Caco-2 (cell line): ENCODE measurements at regions not wholly inside any gene's neighbourhood (a gene's known extent, or its start where the extent isn't known, plus 50 kb on each side); places are given as distances from the start of the nearest gene placed in this dataset.

Experiments
- BruUV-seq: library from RNA; stranded (reverse); fragments of 400-500 nt; replicated peaks from 2 replicates; lab custom pipeline; 2021; lab: Mats Ljungman, UMichigan
- CTCF ChIA-PET: fragments of 300-600 bp; sonication (Branson Sonifier 250); formaldehyde crosslinking; loops from one replicate; lab custom pipeline; 2022; ENCODE audit warnings: antibody characterized with exemption; lab: Charles Lee
- POLR2A ChIA-PET: fragments of 300-600 bp; sonication (Branson Sonifier 250); formaldehyde crosslinking; loops from one replicate; lab custom pipeline; 2022; ENCODE audit warnings: antibody characterized with exemption; lab: Charles Lee
- DNase-seq, 2 experiments: peaks; one replicate each; pipeline versions ENCODE4 v3.0.0 to v3.0.0-alpha.2; 2020 to 2022
- H3K27me3 ChIP-seq: replicated peaks from 2 replicates; pipeline ENCODE4 v1.6.0; 2011; ENCODE audit warnings: low read length; ENCODE audit not compliant: control insufficient read depth, insufficient read depth
- H3K36me3 ChIP-seq: 2 replicates; pipeline ENCODE4 v1.5.1; 2011; ENCODE audit warnings: low read length; ENCODE audit not compliant: control insufficient read depth, insufficient read depth
- H3K4me1 ChIP-seq: fragments of 250-450 bp; sonication (Bioruptor Pico); 2 replicates; pipeline ENCODE4 v1.5.1; 2020; ENCODE audit warnings: mild to moderate bottlenecking
- H3K4me3 ChIP-seq: 2 replicates; pipeline ENCODE4 v1.5.1; 2011; ENCODE audit warnings: low read depth, mild to moderate bottlenecking, control low read depth, low read length
- H3K9me3 ChIP-seq: fragments of 250-450 bp; sonication (Bioruptor Pico); 2 replicates; pipeline ENCODE4 v1.5.1; 2020; ENCODE audit warnings: mild to moderate bottlenecking, moderate library complexity
- H3K27ac Mint-ChIP-seq: one replicate; pipeline ENCODE4 v1.8.0; 2022; ENCODE audit warnings: mixed read lengths; ENCODE audit not compliant: unreplicated experiment
- H3K27me3 Mint-ChIP-seq: one replicate; pipeline ENCODE4 v1.8.0; 2022; ENCODE audit warnings: mixed read lengths; ENCODE audit not compliant: insufficient read depth, unreplicated experiment
- H3K36me3 Mint-ChIP-seq: one replicate; pipeline ENCODE4 v1.8.0; 2022; ENCODE audit warnings: mild to moderate bottlenecking, mixed read lengths; ENCODE audit not compliant: insufficient read depth, unreplicated experiment
- H3K4me1 Mint-ChIP-seq: one replicate; pipeline ENCODE4 v1.8.0; 2022; ENCODE audit warnings: low read depth, mixed read lengths; ENCODE audit not compliant: unreplicated experiment
- H3K4me3 Mint-ChIP-seq: one replicate; pipeline ENCODE4 v1.8.0; 2022; ENCODE audit warnings: mild to moderate bottlenecking, moderate library complexity, mixed read lengths; ENCODE audit not compliant: unreplicated experiment
- H3K9me3 Mint-ChIP-seq: one replicate; pipeline ENCODE4 v1.8.0; 2022; ENCODE audit warnings: mixed read lengths; ENCODE audit not compliant: unreplicated experiment
- CTCF ChIP-seq, 2 experiments: fragments of 200-600 bp in 1 of 2; IDR thresholded peaks; 1 replicate in 1 of 2; 2 replicates in 1 of 2; pipeline versions ENCODE4 v1.5.1 to v1.8.0; 2011 to 2022; ENCODE audit warnings: antibody characterized with exemption in 1 of 2, control low read depth in 1 of 2, inconsistent platforms in 1 of 2, low read depth in 1 of 2, low read length in 1 of 2, mild to moderate bottlenecking in 1 of 2, moderate library complexity in 1 of 2; ENCODE audit not compliant: insufficient read depth in 1 of 2, severe bottlenecking in 1 of 2, unreplicated experiment in 1 of 2
- intact Hi-C: fragments of 100-400 bp; cut with micrococcal nuclease; formaldehyde crosslinking; loops from one replicate; pipeline ENCODE4 v1.10.0; 2022; ENCODE audit not compliant: unreplicated experiment

GRCh38 chr11:41527530-41527929, 68.1 kb upstream of the LRRC4C start:
- TF ChIP-seq CTCF (IDR thresholded peaks at IDR 0.05; ENCODE audit: insufficient read depth in 1 of 2, low read depth in 1 of 2, low read length in 1 of 2, severe bottlenecking in 1 of 2, unreplicated experiment in 1 of 2), result no peak
- no peak for DNase-seq
- Mint-ChIP-seq H3K4me1 (no peaks in the 10 kb centered on the region), H3K27me3 (peaks cover 5% of the 10 kb centered on the region), H3K9me3 (no peaks in the 10 kb centered on the region), H3K4me3 (no peak overlapping the region), H3K27ac (no peak overlapping the region), H3K36me3 (no peaks in the 10 kb centered on the region)
- Histone ChIP-seq H3K4me3 (no peak overlapping the region), H3K4me1 (peaks cover 4% of the 10 kb centered on the region; the same call in 1 of the 2 replicates), H3K36me3 (no peaks in the 10 kb centered on the region), H3K9me3 (no peaks in the 10 kb centered on the region; the same call in 1 of the 2 replicates), H3K27me3 (no peaks in the 10 kb centered on the region)
- CTCF ChIA-PET, result no interaction called here
- intact Hi-C loops, result no loop called here
- no TSS peak for BruUV-seq
- POLR2A ChIA-PET, result no interaction called here

GRCh38 chr11:41532413-41532812, 73.0 kb upstream of the LRRC4C start:
- no TSS peak for BruUV-seq
- Mint-ChIP-seq H3K36me3 (no peaks in the 10 kb centered on the region), H3K4me3 (no peak overlapping the region), H3K9me3 (no peaks in the 10 kb centered on the region), H3K27me3 (peaks cover 5% of the 10 kb centered on the region), H3K4me1 (no peaks in the 10 kb centered on the region), H3K27ac (no peak overlapping the region)
- DNase-seq, result no peak
- no peak for TF ChIP-seq CTCF (IDR thresholded peaks at IDR 0.05; ENCODE audit: insufficient read depth in 1 of 2, low read depth in 1 of 2, low read length in 1 of 2, severe bottlenecking in 1 of 2, unreplicated experiment in 1 of 2)
- CTCF ChIA-PET, result no interaction called here
- H3K36me3 ChIP-seq, result no peaks in the 10 kb centered on the region
- no peaks in the 10 kb centered on the region for H3K4me1 ChIP-seq
- no peaks in the 10 kb centered on the region for H3K27me3 ChIP-seq
- no peak overlapping the region for H3K4me3 ChIP-seq
- H3K9me3 ChIP-seq, result no peaks in the 10 kb centered on the region; the same call in 1 of the 2 replicates
- intact Hi-C loops, result no loop called here
- POLR2A ChIA-PET, result no interaction called here

- H3K4me1 Mint-ChIP-seq, result no peaks in the 10 kb centered on the region
- BruUV-seq, result no TSS peak
- no peak overlapping the region for H3K4me3 ChIP-seq
- ChIA-PET CTCF (no interaction called here), POLR2A (no interaction called here)
- no peaks in the 10 kb centered on the region for H3K36me3 ChIP-seq
- no peak for TF ChIP-seq CTCF (IDR thresholded peaks at IDR 0.05; ENCODE audit: insufficient read depth in 1 of 2, low read depth in 1 of 2, low read length in 1 of 2, severe bottlenecking in 1 of 2, unreplicated experiment in 1 of 2)
- H3K27me3 Mint-ChIP-seq, result peaks cover 5% of the 10 kb centered on the region
- DNase-seq, result no peak
- intact Hi-C loops, result no loop called here
- H3K9me3 Mint-ChIP-seq, result no peaks in the 10 kb centered on the region
- H3K27ac Mint-ChIP-seq, result no peak overlapping the region
- no peaks in the 10 kb centered on the region for H3K36me3 Mint-ChIP-seq
- H3K27me3 ChIP-seq, result no peaks in the 10 kb centered on the region
- no peaks in the 10 kb centered on the region; the same call in 1 of the 2 replicates for H3K9me3 ChIP-seq
- H3K4me3 Mint-ChIP-seq, result no peak overlapping the region
- H3K4me1 ChIP-seq, result no peaks in the 10 kb centered on the region
Measured at GRCh38 chr11:41533761-41534160, 74.3 kb upstream of the LRRC4C start.
